B cell (primary cell): ENCODE measurements at regions not wholly inside any gene's neighbourhood (a gene's known extent, or its start where the extent isn't known, plus 50 kb on each side); places are given as distances from the start of the nearest gene placed in this dataset.

Experiments used
- CTCF ChIP-seq: fragments of 200-600 bp; IDR thresholded peaks from one replicate; pipeline ENCODE4 v1.8.0; 2022; ENCODE audit warnings: antibody characterized with exemption, mild to moderate bottlenecking
- EZH2 ChIP-seq: IDR thresholded peaks from 2 replicates; pipeline ENCODE4 v1.6.1; 2012; ENCODE audit warnings: borderline replicate concordance, low read depth, mild to moderate bottlenecking, moderate library complexity, low read length; ENCODE audit not compliant: insufficient read depth, poor library complexity, severe bottlenecking

DNA sequence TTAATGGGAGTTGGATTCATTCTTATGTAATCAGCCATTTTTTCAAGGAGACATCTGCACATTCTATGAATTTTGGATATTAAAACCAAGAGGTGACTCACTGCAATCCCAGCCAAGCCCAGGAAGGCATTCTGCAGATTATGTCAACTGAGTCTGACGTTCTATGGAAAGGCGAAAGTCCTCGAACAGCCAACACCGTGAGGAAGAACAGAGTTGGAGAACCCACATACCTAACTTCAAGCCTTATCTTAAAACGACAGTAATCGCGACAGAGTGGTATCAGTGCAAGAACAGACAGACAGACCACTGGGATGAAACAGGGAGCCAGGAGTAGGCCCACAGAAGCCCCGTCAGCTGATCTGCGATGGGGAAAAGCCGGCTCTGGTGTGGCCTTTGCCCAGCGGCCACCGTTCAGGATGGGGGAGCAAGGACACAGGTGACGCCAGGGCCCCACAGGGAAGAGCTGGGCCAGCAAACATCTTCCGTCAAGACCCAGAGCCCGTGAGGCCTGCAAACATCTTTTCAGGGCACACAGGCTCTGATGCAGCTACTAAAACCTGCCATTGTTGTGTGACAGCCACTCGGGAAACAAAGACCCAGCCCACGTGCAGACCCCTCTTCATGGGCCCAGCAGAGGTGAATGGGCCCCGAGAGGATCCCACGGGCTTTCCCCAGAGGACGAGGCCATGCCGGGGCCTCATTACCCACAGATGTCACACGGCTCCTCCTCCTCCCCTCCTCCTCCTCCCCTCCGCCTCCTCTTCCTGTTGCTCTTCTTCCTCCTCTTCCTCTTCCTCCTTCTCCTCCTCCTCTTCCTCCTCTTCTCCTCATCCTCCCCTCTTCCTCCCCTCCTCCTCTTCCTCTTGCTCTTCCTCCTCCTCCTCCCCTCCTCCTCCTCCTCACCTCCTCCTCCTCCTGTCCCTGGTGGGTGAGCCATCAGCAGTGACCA is 277.6 kb downstream of the ADGRD1 start:
- no peak for TF ChIP-seq CTCF
- no peak for TF ChIP-seq EZH2
